CD4-positive, alpha-beta T cell treated with Interleukin-12 subunit alpha and Interleukin-12 subunit beta, for 1 hour (primary cell): ENCODE measurements at regions not wholly inside any gene's neighbourhood (a gene's known extent, or its start where the extent isn't known, plus 50 kb on each side); places are given as distances from the start of the nearest gene placed in this dataset.
A peak's percentile ranks its signal among the peaks of the same experiment; 100 is the strongest.

Experiments
- DNase-seq: peaks from one replicate; pipeline ENCODE4 v3.0.0-alpha.2; 2020

DNA sequence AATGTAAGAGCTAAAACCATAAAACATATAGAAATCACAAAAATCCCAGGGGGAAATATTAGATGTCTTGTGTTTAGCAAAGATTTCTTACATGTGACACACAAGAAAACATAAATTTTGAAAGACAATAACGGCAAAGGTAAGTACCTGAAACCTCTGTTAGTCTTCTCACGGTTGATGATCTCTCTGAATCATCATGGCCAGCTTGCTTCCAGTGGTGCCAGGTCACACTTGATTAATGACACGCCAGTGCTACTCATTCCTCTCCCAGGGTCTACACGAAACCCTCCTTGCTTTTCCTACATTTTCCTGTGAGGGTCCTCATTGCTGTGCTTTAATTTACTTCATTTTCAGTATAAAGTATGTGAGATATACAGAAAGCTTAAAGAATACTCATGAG lies 114.4 kb upstream of the PARP11 start:
- no peak for DNase-seq

DNA sequence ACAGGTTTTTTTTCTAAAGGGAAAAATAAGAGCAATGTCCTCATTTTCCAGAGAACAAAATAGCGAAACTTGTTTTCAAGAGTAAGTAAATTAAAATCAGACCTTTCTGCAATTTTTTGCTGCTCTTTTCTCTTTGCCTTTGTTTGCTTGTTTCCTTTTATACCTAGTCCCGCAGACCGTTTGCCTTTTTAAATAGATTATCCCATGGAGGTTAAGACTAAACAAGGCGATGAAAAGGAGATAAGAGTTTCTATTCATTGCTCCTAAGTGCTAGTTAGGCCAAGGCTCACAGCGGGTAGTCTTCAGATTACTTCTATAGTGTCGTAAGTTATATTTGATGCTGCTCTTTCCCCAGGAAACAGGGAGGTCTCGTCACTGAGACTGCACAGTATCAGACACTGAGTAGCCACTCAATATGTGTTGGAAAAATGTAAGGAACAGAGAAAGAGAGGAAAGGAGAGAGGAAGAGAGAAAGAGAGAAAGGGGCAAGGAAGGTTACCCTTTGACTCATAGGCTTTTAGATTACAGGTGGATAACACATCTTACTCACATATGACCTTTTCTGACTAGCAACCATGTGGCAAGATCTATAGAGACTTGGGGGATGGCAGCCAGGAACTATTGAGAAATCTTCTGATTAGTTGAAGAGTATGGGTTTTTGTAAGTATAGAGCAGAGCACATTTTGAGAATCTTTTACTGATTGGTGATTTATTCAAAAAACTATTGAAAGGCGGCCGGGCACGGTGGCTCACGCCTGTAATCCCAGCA lies 107.5 kb upstream of the PARP11 start:
- no peak for DNase-seq

DNA sequence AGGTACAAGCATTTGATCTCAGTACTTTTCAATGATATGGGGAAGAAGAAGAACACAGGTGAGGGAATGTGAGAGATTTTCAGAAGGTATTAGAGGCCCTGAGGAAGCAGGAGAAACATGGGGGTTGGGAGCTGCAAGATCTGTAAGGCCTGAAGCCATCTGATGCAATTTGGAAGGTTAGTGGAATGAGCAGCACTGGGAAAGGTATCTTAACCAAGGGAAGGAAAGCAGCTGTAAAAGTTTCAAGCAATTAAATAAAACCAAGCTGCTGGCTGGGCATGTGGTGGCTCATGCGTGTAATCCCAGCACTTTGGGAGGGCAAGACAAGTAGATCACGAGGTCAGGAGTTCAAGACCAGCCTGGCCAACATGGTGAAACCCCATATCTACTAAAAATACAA lies 104.4 kb upstream of the PARP11 start:
- DNase-seq = no peak

DNA sequence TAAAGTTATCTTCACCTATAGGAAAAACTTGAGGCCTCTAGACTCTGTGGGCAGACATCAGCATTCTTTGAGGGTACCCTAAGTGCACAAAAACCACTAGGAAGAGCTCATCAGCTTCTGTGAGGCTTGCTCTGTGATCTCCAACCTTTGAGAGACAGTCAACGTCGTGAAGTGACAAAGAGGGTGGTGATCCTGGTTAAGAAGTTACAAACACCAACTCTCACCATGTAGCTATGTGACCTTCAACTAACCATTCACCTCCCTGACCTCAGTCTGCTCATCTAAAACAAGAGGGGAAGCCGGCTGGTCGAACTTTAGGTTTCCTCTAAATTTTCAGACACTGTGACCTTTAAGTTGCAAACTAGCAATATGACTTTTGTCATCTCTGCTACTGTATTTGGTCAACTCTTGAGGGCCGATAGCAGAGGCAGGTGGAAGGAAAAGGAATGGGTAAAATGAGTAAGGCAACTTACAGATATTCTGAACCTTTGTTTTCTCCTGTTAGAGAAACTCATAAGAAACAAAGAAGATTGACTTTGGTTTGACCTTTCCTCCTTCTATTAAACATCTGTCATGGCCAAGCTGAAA lies 103.2 kb upstream of the PARP11 start:
- no peak for DNase-seq

DNA sequence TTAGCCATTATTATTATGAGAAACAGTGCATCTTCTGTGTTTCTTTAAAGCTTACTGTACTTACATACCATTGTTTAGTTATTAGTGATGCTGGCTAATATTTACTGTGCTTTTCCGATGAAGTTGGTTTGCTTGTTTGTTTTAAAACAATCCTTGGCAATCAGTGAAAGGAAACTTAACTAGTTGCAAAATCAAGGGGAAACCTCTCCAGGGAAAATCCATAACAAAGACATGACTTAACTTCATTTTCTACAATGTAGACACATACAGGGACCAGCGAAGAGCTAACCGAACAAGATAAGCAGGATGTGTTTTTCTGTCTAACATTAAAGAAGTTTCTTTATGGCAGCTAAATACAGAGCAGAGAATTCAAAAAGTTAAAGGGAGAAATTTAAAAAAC lies 102.5 kb upstream of the PARP11 start:
- DNase-seq = no peak

DNA sequence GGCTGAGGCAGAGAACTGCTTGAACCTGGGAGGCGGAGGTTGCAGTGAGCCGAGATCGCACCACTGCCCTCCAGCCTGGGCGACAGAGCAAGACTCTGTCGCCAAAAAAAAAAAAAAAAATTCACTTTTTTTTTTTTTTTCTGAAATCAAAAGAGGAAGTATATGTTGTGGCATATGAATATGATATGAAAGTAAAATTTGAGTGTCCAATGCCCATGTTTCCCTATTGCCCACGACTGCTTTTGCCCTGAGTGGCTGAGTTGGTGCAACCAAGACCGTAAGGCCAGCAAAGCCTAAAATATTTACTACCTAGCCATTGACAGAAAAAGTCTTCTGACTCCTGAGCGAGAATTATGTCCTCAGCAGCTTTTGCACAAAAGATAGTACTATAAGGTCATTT lies 101.7 kb upstream of the PARP11 start:
- no peak for DNase-seq

DNA sequence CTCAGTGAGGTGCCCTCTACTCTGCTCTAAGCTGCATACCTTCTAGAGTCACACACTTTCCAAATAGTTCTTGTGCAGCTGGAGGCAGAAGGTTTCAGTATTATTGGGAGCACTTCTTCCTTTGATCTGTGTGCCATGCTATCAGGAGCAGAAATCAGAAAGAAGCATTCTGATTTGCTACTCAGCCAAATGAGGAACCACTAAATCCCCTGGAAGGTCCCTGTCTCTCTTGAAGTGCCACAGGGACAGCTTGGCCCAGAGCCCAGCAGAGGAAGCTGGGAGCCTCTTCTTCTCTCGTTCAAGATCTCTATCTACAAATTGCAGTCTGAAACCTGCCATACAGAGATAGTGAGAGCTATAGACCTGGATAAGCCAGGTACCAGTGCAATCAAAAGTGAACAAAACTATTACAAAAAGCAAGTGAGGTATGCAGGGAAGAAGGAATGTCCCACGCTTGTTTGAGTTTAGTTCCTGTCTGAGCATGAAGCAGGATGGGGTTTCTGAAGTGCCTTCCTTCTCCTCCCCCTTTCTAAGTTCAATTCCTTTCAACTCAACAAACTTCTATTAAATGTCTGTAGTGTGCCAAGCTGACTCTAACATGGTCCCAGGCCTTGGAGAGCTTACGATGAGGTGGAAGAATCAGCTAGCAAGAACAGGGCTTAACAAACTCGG lies 100.9 kb upstream of the PARP11 start:
- peak; percentile 25 for DNase-seq

DNA sequence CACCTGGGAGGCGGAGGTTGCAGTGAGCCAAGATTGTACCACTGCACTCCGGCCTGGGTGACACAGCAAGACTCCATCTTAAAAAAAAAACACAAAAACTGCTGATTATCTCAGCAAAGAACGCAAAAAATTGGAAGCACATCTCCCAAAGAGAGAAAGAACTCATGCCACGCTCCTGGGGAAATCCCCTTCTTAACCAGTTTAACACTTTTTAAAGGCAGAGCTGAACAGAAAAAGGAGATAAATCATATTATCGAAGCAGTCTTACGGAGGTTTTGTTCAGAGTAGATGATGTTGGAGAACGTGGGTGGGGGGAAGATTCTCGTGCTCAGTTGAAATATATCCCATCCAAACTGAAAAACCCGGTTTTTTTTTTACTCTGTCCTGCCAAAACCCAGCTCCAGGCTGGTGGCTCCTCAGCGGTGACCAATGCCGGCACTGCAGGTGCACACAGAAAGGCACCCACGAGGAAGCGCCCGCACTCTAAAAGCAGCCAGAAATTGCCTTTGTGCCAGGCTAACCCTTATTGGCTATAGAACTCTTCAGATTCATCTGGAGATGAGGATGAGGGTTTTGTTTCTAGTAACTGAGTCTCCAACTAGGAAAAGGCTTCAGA lies 100.2 kb upstream of the PARP11 start:
- peak; percentile 17 for DNase-seq

DNA sequence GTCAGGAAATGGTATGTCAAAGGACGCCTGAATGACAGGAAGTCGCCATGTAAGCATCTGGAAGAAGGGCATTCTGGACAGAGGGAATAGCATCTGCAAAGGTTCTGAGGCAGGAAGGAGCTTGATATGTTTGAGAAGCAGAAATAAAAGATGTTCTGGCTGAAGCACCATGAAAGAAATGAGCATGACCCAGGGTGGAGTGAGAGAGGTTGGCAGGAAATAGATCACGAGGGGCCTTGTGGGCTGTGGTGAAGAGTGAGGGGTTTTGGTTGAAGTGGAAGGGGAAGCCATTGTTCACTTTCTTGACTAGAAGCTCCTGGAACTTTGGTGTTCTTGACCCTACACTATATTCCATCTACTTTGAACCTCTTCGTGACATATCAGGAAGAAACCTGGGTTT lies 99.4 kb upstream of the PARP11 start:
- peak; percentile 32 for DNase-seq

DNA sequence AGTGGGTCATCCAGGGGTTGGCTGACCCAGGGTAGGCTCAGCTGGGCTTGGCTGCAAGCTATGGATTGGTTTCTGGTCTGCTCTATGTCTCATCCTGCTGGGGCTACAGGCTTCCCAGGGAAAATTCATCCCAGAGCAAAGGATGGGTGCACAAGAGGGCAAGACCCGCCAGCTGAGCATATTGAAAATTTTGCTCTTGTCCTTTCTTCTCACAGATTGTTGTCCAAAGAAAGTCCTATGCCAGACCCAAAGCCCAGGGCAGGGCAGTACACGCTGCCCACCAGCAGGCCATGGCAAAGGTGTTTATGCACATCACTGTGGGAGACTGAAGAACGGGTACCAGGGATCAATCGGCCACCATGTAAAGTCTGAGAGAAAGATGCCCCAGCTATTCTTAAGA lies 95.3 kb upstream of the PARP11 start:
- DNase-seq = no peak

DNA sequence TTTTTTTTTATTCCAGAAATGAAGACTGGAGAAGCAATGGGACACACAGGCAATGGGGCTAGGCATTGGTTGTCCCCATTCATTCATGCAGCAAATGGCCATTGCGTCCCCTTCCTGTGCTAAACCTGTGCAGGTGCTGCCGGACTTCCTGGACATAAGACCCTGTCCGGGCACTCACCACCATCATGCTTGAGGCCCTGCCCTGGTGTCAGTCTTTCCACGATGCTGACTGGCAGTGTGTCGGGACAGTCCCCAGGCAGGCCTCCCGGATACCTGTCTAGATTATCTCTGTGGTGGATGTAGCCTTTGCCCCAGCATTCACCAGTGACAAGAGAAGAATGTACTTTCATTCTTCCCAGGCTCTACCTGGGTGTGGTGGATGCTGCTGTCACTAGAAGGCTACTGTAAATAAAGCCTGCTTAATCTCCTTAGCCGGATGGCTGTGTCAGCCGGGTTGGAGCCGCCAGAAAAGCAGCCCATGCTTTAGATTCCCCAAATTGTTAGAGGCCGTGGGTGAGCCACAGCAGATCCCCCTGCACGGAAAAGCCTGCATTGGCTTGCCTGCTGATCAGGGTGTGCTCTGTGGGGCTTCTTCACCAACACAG lies 94.5 kb upstream of the PARP11 start:
- no peak for DNase-seq

DNA sequence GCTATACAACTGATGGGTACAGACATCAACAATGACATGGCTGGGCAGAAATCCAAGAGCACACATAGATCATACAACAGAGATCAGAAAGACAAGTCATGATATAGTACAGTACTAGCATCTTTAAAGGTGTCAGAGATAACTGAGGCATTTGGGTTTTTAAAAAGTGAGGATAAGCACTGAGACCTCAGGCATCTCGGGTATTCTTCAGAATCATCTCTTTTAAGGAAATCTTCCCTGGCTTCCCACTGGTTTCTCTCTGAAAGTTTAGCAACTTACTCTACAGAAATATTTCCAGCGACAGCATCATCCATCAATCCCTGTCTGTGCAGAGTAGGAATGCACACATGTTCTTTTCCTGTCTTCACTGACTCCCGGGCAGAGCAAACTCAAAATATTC lies 93.2 kb upstream of the PARP11 start:
- no peak for DNase-seq

DNA sequence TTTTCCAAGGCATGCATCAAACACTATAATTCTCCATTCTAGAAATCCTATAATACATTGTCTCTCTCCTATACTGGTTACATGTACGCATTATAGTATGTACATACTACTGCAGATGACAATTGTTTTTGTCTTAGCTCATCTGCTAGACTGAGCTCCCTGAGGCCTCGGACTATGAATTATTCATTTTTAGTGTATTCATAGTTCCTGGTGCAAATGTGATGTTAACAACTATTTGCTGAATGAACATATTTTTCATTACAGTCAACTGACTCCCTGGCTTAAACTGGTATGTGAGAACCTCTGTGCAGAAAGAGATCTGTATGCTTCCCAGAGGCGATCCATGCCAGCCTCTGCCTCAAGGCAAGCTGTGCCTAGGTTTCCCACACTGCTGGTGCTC lies 91.8 kb upstream of the PARP11 start:
- no peak for DNase-seq

DNA sequence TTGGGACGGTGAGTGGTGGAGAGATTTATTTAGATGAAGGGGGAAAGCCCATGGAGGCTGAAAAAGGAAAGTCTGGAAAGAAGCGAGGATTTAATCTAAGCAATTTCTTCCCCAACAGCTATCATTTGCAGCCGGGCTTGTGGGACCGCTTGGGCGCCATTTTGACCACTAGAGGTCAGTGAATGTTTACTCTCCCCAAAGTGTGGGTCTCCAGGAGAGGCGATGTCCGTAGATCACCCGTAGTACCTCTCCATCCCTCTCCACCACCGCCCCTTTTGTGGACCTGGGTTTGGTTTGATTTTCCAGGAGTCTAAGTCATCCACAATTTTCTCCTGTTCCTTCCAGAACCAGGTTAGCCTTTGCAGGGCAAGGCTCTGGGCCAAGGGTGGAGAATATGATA lies 91.2 kb upstream of the PARP11 start:
- DNase-seq = no peak

DNA sequence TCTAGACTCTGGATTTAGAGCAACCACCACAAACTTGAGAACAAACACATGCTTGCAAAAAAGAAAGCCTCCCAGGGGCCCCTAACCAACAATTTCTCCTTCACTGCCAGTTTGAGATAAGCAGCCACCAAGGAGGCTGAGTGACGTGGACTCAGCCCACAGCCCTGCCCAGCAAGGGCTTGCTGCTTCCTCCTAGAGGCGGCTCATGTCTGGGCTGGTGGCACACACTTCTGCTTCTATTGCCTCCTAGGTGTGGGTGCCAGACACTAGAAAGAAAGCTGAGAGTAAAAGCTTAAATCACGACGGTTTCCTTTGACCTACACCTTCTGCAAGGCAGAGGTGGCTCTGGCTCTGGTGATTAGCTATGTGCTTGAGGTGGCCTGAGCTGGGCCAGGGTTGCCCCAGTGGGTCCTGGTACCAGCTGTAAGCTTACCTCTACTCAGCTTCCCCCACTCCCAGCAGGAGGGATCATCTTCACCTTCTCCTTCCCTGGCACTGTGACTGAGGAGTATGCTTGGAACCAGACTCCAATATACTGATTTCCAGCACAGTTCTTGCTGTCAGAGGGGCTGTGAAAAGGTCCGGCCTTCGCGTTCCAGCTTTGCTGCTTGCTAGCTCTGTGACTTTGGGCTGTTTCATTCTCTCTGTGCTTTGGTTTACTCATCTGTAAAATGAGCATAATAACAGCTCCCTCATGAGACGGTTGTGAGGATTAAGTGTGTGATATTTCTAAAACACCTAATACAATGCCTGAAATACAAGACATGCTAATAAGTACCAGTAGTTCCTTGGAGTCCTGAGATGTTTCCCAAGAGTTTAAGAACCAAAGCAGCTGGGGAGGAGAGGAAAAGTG lies 89.7 kb upstream of the PARP11 start:
- peak; percentile 78 for DNase-seq

DNA sequence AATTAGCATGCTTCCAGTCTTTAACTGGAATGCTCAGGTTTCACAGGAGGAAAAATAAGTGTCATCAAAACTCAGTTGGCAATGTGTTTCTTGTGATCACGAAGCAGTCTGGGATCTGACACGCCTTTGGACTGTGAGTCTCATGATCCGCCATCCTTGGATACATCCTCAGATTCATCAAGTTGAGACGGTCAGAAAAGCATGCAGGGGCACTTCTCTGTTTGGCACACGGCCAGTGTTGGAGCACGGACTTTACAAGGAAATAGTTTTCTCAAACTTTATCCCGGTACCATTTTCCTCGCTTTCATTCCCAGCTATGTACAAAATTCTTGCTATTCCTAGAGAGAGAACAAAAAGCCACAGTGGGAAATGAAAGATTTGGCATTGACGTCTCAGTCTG lies 88.4 kb upstream of the PARP11 start:
- DNase-seq = no peak

DNA sequence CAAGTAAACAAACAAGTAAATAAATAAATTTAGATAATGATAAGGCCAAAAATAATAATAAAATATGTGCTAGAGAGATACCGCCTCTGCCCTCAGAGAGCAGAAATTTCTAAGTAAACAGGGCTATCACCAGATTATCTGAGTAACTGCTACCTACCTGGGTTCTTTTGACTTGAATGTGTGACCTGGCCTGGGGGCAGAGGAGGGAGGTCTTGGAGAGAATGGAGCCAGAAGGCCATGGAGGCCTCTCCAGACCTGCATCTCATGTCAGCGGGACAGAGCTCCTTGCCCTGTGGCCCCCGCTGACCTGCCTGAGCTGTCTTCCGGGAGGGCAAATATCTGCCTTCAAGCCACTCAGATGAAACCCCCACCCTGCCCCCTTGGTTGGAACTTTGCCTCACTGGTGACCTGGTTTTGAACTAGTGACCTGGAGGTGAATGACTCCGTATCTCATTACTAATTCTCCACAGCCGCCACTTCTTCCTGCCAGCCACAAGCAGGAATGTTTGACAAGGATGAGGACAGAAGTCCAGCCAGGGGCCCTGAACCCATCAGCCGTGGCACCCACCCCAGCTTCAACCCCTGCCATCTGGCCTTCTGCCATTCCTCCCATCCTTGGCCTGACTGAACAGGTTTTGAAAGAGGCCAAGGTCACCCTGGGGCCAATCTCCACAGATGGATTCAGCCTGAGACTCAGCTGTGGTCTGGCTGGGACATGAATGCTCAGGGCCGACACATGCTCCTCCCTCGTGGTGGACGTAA lies 86.8 kb upstream of the PARP11 start:
- no peak for DNase-seq

DNA sequence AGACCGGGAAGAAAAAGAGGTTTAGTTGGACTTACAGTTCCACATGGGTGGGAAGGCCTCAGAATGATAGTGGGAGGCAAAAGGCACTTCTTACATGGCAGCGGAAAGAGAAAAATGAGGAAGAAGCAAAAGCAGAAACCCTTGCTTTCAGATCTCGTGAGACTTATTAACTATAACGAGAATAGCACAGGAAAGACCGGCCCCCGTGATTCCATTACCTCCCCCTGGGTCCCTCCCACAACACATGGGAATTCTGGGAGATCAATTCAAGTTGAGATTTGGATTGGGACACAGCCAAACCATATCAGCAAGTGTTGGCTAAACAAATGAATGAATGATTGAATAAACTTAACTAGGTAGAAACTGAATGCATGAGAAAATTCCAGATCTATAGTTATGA lies 85.3 kb upstream of the PARP11 start:
- no peak for DNase-seq

DNA sequence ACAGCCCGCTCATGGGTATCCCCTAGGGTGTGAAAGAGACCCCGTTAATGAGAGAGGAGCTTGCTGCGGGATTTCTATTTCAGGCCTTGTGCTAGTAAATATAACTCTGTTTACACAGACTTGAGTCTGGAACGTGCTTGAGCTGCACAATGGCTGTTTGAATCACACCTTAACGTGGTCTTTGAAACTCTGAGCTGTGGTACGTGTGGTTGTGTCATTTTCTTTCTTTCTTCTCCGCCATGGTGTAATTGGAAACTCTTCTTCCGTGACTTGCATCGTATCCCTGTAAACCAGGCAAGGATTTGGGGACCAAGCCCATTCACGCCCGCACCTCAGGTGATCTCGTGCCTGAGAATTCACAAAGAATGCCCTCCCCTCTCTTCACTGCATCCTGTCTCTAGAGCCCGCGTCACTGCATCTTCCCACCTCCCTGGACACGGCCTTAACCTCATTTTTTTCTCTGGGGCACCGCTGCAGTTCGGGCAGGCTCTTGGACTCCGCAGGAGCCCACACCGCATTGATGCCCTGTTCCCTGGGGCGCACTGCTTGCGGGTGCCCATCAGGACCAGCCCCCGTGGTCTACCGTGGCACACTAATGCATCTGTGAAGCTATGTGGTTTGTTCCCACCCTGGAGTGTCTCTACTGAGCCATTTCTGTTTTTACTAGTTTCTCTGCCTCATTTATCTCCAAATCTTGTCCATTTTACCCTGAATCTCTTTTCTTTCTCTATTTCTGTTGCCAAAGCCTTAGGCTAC lies 78.4 kb upstream of the PARP11 start:
- no peak for DNase-seq

DNA sequence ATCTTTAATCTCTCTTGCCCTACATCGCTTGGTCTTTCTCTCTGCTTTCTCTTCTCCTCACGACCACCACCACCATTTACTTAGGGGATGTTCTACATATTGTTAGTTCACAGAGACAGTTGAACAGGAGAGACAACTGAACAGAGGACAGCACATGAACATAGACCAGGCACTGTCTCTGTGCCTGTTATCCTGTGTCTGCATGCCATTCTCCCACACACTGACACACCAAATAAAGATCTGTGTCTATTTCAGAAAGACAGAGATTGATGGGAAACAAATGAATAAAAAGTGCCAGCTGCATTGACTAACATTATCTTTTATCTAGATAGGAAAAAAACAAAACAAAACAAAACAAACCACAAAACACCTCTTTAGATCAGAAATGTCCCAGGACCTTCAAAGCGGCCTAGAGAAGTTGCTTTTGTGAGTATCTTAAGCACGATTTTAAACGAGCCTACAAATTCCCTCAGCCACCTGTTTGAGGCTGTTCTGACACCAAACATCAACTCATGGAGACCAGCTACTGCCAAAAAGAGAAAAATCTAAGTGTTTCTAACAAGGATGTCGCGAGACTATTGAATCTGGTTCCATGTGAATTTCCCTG lies 77.6 kb upstream of the PARP11 start:
- DNase-seq = peak; percentile 33

DNA sequence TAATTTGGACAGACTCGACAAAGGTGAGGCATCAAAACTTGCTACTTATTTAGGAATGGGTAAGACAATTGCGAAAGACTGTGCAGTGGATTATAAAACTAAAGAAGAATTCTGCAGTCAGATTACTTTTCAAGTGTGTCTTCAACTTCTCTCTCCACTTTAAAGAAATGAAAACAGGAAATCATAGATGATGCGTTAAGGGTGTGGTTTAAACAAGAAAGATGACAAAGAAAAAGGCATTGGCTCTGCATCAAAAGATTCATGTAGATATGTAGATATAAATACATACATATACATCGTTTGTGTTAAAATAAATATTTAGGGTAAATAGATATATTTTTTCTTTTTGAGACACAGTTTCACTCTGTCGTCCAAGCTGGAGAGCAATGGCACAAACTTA lies 74.6 kb upstream of the PARP11 start:
- peak; percentile 68 for DNase-seq
